Common myeloid progenitor, CD34-positive (primary cell): ENCODE measurements at regions not wholly inside any gene's neighbourhood (a gene's known extent, or its start where the extent isn't known, plus 50 kb on each side); places are given as distances from the start of the nearest gene placed in this dataset.

ENCODE experiments used
- CTCF ChIA-PET: fragments of 350-600 bp; sonication (Branson Sonifier 250); formaldehyde crosslinking; loops from one replicate; lab custom pipeline; 2021; ENCODE audit warnings: antibody characterized with exemption; lab: Charles Lee
- POLR2A ChIA-PET: fragments of 350-600 bp; sonication (Branson Sonifier 250); formaldehyde crosslinking; loops from one replicate; lab custom pipeline; 2021; ENCODE audit warnings: antibody characterized with exemption; lab: Charles Lee
- DNase-seq, 3 donors: peaks; one replicate each; pipeline versions ENCODE4 v3.0.0 to v3.0.0-alpha.2; 2013
- H3K27ac ChIP-seq, 2 experiments: 1 replicate in 1 of 2; 2 replicates in 1 of 2; pipeline ENCODE4 v1.7.0; 2013; ENCODE audit warnings: inconsistent platforms in 2 of 2, low read length in 2 of 2, mild to moderate bottlenecking in 2 of 2, low read depth in 1 of 2, moderate library complexity in 1 of 2; ENCODE audit not compliant: severe bottlenecking in 2 of 2, insufficient read depth in 1 of 2, poor library complexity in 1 of 2
- H3K27me3 ChIP-seq, 5 experiments: replicated peaks in 2 of 5; 1 replicate in 3 of 5; 2 replicates in 2 of 5; pipeline versions ENCODE4 v1.6.1 to v1.7.0; 2013; ENCODE audit warnings: low read length in 4 of 5, mild to moderate bottlenecking in 2 of 5, moderate library complexity in 2 of 5, inconsistent platforms in 1 of 5; ENCODE audit not compliant: insufficient read depth in 5 of 5, control insufficient read depth in 4 of 5
- H3K36me3 ChIP-seq, 4 experiments: 1 replicate in 2 of 4; 2 replicates in 2 of 4; pipeline versions ENCODE4 v1.6.1 to v1.7.0; 2013; ENCODE audit warnings: low read length in 3 of 4, control low read depth in 1 of 4, mild to moderate bottlenecking in 1 of 4; ENCODE audit not compliant: control insufficient read depth in 4 of 4, insufficient read depth in 4 of 4
- H3K4me1 ChIP-seq, 4 experiments: 1 replicate in 3 of 4; 2 replicates in 1 of 4; pipeline versions ENCODE4 v1.6.1 to v1.7.1; 2013; ENCODE audit warnings: low read length in 3 of 4, mild to moderate bottlenecking in 3 of 4, control low read depth in 1 of 4, inconsistent platforms in 1 of 4, moderate library complexity in 1 of 4; ENCODE audit not compliant: control insufficient read depth in 4 of 4, insufficient read depth in 4 of 4; ENCODE audit errors: control extremely low read depth in 1 of 4
- H3K4me3 ChIP-seq, 7 experiments: 1 replicate in 4 of 7; 2 replicates in 3 of 7; pipeline versions ENCODE4 v1.5.1 to v1.7.0; 2013; ENCODE audit warnings: mild to moderate bottlenecking in 7 of 7, low read length in 6 of 7, moderate library complexity in 6 of 7, inconsistent platforms in 2 of 7, low read depth in 2 of 7, control low read depth in 1 of 7; ENCODE audit not compliant: insufficient read depth in 4 of 7, control insufficient read depth in 1 of 7; ENCODE audit errors: extremely low read depth in 1 of 7
- H3K9me3 ChIP-seq, 5 experiments: 1 replicate in 4 of 5; 2 replicates in 1 of 5; pipeline versions ENCODE4 v1.6.1 to v1.7.1; 2013; ENCODE audit warnings: low read length in 4 of 5, mild to moderate bottlenecking in 2 of 5, inconsistent platforms in 1 of 5, low read depth in 1 of 5, moderate library complexity in 1 of 5; ENCODE audit not compliant: control insufficient read depth in 4 of 5, insufficient read depth in 2 of 5; ENCODE audit errors: control extremely low read depth in 1 of 5
- WGBS: methylation state at CpG from one replicate; pipeline ENCODE4 v1.1.5; 2013; ENCODE audit not compliant: insufficient coverage; 5-methylcytosine and 5-hydroxymethylcytosine counted together

DNA sequence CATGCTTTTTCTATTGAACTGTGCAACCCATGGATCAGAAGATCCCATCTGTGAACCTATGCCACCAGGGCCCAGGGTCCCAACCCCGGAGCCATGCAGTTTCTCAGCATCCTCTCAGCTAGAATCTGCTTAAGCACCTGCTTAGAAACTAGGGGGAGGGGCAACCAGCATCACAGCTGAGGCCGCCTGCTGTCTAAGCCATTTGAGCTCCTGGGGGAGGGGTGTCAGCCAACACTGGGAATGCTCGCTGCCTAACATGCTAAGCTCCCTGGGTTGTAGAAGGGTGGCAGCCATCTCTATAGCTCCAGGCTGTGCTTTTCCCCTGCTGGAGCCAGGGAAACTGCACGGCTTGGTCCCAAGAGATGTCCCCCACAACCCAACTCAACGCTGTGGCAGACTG, 322.8 kb downstream of the EDEM1 start:
- Histone ChIP-seq H3K36me3 (no peaks in the 10 kb centered on the region), H3K4me1 (no peaks in the 10 kb centered on the region), H3K27me3 (no peaks in the 10 kb centered on the region), H3K4me3 (no peak overlapping the region), H3K9me3 (peaks cover 2 to 25% (median 11%) of the 10 kb centered on the region in 5 experiments), H3K27ac (no peak overlapping the region)
- WGBS, result 95% methylated on average over 5 of the region's 5 CpGs
- POLR2A ChIA-PET, result no interaction called here
- no peak for DNase-seq
- CTCF ChIA-PET, result no interaction called here

GRCh38 chr3:5517921-5518320, 330.4 kb downstream of the EDEM1 start:
- ChIA-PET CTCF (no interaction called here), POLR2A (no interaction called here)
- Histone ChIP-seq H3K27me3 (no peaks in the 10 kb centered on the region), H3K27ac (no peak overlapping the region), H3K36me3 (no peaks in the 10 kb centered on the region), H3K4me1 (no peaks in the 10 kb centered on the region), H3K4me3 (no peak overlapping the region), H3K9me3 (peaks cover 0 to 2% (median 0%) of the 10 kb centered on the region in 5 experiments)
- 100% methylated on average over 1 of the region's 4 CpGs for WGBS
- no peak for DNase-seq

- CTCF ChIA-PET, result interaction anchor here (0.9 kb wide), 1 partner anchor 10 kb away, joined by 3 read pairs; no protein-coding TSS in a partner anchor
- WGBS, result 88% methylated on average over 5 of the region's 5 CpGs
- no peak overlapping the region for H3K27ac ChIP-seq
Measured at GRCh38 chr3:5520237-5520636, 332.7 kb downstream of the EDEM1 start.

GRCh38 chr3:5523125-5523524, 335.6 kb downstream of the EDEM1 start:
- Histone ChIP-seq H3K36me3 (no peaks in the 10 kb centered on the region), H3K9me3 (peaks cover 0 to 2% (median 0%) of the 10 kb centered on the region in 5 experiments), H3K27ac (no peak overlapping the region), H3K4me1 (no peaks in the 10 kb centered on the region), H3K27me3 (no peaks in the 10 kb centered on the region), H3K4me3 (no peak overlapping the region)
- POLR2A ChIA-PET, result no interaction called here
- WGBS, result 80% methylated on average over 1 of the region's 1 CpG
- no peak for DNase-seq
- CTCF ChIA-PET, result no interaction called here

More at GRCh38 chr3:5520237-5520636, 332.7 kb downstream of the EDEM1 start:
- peaks cover 0 to 2% (median 0%) of the 10 kb centered on the region in 5 experiments for H3K9me3 ChIP-seq
- DNase-seq, result no peak
- no peak overlapping the region for H3K4me3 ChIP-seq
- no peaks in the 10 kb centered on the region for H3K4me1 ChIP-seq
- H3K36me3 ChIP-seq, result no peaks in the 10 kb centered on the region
- H3K27me3 ChIP-seq, result no peaks in the 10 kb centered on the region
- POLR2A ChIA-PET, result no interaction called here

DNA sequence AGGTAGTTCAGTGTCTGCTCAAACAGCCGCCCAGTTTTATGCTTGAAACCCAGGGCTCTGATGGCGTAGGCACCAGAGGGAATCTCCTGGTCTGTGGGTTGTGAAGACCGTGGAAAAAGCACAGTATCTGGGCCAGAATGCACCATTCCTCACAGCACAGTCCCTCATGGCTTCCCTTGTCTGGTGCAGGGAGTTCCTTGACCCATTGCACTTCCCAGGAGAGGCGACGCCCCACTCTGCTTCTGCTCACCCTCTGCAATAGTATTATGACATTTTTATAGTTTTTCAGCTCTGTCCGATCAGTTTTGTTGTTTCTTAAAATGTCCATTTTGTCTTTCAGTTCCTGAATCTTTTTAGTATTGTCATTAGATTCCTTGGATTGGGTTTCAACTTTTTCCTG, 343.5 kb downstream of the EDEM1 start:
- Histone ChIP-seq H3K4me3 (no peak overlapping the region), H3K27ac (no peak overlapping the region), H3K4me1 (no peaks in the 10 kb centered on the region), H3K27me3 (no peaks in the 10 kb centered on the region), H3K9me3 (peaks cover 0 to 3% (median 1%) of the 10 kb centered on the region in 5 experiments), H3K36me3 (no peaks in the 10 kb centered on the region)
- CTCF ChIA-PET, result interaction anchor here (1.0 kb wide), 1 partner anchor 11 kb away, joined by 3 read pairs; no protein-coding TSS in a partner anchor
- POLR2A ChIA-PET, result no interaction called here
- no peak for DNase-seq
- WGBS, result 100% methylated on average over 1 of the region's 6 CpGs

GRCh38 chr3:5531741-5532290, 344.3 kb downstream of the EDEM1 start:
- Histone ChIP-seq H3K4me3 (no peak overlapping the region), H3K27me3 (no peaks in the 10 kb centered on the region), H3K4me1 (no peaks in the 10 kb centered on the region), H3K36me3 (no peaks in the 10 kb centered on the region), H3K9me3 (peaks cover 0 to 3% (median 1%) of the 10 kb centered on the region in 5 experiments), H3K27ac (no peak overlapping the region)
- peak in 1 of 3 donors; percentile 35 for DNase-seq
- ChIA-PET POLR2A (no interaction called here), CTCF (no interaction called here)
- WGBS, result 100% methylated on average over 2 of the region's 3 CpGs

DNA sequence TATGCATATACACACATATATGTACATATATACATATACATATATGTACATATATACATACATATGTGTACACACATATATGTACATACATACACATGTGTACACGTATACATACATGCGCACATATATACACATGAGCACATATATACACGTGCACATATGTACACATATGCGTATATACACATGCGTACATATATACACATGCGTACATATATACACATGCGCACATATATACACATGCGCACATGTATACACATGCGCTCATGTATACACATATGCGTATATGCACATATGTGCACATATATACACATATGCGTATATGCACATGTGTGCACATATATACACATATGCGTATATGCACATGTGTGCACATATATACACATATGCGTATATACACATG, 353.0 kb downstream of the EDEM1 start:
- ChIA-PET CTCF (no interaction called here), POLR2A (no interaction called here)
- Histone ChIP-seq H3K27ac (no peak overlapping the region), H3K4me1 (no peaks in the 10 kb centered on the region), H3K9me3 (peaks cover 0 to 20% (median 3%) of the 10 kb centered on the region in 5 experiments), H3K4me3 (no peak overlapping the region), H3K36me3 (no peaks in the 10 kb centered on the region), H3K27me3 (no peaks in the 10 kb centered on the region)
- DNase-seq, result no peak
- WGBS, result 95% methylated on average over 10 of the region's 13 CpGs
